HG03280 (cell line): ENCODE measurements at regions not wholly inside any gene's neighbourhood (a gene's known extent, or its start where the extent isn't known, plus 50 kb on each side); places are given as distances from the start of the nearest gene placed in this dataset.

ENCODE experiments used
- ATAC-seq: cut with Tn5 transposase; IDR thresholded peaks from one replicate; pipeline ENCODE4 v1.9.1; 2021; ENCODE audit warnings: mild to moderate bottlenecking, moderate library complexity; ENCODE audit not compliant: unreplicated experiment

DNA sequence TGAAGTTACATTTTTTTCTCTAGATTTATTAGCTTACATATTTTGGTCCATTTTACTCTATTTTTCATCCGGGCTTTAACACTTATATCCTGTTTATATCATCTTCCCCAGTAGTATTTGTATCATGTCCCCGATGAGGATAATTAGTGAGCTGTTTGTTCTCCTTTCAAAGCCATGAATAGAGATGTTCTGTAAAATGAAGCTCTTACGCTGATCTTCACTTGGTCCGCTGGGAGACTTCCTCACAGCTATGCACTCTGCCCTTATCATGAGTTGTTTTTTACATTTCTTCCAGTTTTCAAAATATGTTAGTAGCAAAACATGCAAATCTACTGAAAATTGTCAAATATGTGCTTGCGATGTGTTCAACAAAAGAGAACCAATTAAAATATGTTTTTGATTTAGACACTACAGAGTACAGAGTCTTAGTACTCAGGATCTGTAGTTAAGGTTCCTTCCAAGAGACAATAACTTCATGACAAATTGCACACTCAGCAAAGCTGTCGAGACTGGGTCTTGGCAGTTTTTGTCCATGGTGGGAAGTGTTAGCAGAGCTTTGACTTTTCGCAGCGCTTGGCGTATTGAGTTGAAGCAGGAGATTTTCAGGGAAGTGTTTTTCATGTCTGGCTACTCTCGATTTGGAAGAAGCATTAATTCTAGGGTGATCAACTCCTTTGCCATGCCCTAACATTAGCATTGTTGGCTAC lies 292.0 kb upstream of the ADAMTS5 start:
- ATAC-seq = no peak

- no peak for ATAC-seq
These were observed 291.1 kb upstream of the ADAMTS5 start for GRCh38 chr21:27257908-27258556.

DNA sequence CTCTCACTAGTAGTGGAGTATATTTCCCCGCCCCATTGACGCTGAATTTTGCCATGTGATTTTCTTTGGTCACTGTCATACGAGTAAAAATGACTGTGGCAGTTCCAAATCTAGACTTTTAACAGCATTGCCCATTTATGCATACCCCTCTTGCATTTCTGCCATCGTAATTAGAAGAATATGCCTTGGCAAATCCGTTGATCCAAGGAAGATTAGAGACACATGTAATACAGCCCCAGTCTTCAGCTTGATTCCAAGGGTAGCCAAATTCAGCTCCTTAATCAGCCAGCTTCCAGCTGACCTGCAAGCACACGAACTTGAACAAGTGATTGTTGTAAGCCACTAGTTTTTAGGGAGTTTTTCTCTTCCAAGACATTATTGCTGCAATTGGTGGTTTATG lies 290.3 kb upstream of the ADAMTS5 start:
- no peak for ATAC-seq

DNA sequence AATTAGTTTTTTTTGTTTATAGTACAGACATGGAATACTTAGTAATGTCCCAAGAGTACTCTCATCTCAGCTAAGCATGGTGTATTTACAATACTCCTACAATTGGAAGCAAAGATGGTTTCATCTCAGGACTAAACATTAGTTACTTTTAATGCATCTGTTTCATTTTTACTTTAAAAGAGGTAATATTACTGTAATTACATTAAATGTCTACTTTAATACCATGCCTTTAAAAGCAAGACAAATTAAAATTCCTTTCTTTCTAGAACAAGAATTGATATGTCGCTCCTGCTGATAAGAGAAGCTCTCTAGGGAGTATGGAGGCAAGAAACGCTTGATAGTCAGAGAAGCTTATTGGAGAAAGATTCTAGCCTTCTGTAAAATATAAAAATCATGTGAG lies 284.9 kb upstream of the ADAMTS5 start:
- ATAC-seq = no peak

DNA sequence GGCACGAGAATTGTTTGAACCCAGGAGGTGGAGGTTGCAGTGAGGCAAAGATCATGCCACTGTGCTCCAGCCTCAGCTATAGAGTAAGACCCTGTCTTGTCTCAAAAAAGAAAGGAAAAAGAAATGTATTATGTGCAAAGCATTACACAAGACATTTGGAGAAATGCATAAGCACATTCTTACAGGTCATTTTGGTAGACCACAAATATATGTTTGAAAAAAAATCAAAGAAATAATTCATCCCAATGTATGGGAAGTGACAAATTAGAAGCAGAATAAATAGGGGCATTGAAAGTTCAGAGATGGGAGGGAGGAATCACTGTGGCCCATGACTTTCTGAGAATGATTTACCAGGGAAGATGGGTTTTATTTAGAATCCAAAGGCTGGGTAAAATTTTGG lies 283.5 kb upstream of the ADAMTS5 start:
- ATAC-seq = no peak

DNA sequence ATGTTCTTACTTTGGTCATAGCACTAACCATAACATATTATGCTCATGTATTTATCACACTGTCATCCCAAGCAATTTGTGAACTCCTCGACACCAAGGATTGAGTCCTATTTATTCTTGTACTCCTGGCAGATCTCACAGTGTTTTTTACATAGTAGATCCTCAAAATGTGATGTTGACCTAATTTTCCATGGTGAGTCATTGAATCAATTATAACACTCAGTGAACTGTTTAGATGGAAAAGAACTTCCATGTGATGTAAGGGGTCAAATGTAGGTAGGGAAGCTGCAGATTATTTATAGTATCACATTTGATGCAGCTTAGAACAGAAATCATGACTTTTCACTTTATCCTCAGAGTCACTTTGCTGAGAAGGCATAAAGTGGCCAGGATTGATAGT lies 281.9 kb upstream of the ADAMTS5 start:
- ATAC-seq = no peak

GRCh38 chr21:27246741-27247140 lies 279.9 kb upstream of the ADAMTS5 start:
- no peak for ATAC-seq

GRCh38 chr21:27244776-27245175 lies 277.9 kb upstream of the ADAMTS5 start:
- ATAC-seq = no peak

- ATAC-seq = no peak
These were observed 277.5 kb upstream of the ADAMTS5 start for GRCh38 chr21:27244352-27244751.

GRCh38 chr21:27240839-27241238 lies 274.0 kb upstream of the ADAMTS5 start:
- no peak for ATAC-seq

GRCh38 chr21:27233514-27234115 lies 266.7 kb upstream of the ADAMTS5 start:
- no peak for ATAC-seq

DNA sequence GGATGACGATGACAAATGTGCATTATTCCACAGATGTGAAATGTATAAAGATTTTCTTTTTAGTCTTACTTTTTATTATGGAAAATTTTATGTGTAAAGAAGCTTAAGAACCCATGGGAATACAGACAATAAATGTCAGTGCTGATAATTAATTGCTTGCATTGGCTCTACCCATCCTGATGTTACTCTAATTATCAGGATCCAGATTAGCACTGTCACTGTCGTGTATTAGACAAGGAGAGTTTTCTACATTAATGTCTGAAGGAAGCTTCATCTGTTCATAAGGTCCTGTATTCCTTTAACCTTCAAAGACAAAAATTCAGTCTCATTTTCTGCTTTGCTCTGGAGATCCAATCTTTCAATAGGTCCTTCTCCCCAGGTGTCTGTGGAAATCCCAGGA lies 259.1 kb upstream of the ADAMTS5 start:
- no peak for ATAC-seq

DNA sequence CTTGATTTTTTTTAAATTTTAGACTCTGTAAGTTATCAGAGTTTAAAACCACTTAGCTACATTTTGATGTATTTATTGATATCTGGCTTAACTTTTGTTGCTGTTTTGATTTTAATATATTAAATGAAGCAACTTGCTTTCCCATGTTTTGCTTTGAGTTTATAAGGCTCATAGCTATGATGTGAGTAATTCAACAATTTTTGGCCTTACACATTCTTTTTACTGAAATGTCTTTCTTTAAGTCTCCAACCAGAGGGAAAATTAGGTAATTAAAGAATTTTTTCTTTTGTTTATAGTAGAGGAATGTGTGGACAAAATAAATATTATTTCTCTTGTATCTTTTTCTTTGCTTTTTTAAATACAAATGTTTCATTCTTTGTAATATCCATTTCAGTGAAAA lies 258.3 kb upstream of the ADAMTS5 start:
- no peak for ATAC-seq

- no peak for ATAC-seq
These were observed 257.3 kb upstream of the ADAMTS5 start for GRCh38 chr21:27224169-27224568.

- no peak for ATAC-seq
These were observed 254.2 kb upstream of the ADAMTS5 start for GRCh38 chr21:27221077-27221476.

DNA sequence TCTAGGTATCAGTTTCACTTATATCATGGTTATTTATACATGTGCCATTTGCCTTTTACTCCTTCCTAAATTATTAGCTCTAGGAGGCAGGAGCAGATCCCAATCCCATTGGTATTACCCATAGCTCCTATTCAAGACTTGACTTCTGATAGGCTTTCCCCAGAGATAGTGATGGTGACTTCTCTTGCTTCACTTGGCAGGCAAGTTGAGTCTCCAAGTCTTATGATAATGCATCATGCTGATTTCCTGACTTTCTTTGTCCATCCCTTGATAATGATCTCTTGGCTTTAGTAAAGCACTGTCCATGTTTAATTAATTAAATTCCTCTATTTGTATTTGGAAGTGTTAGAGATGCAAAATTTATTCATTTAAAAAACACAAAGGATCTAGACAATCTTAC lies 253.5 kb upstream of the ADAMTS5 start:
- ATAC-seq = no peak

- ATAC-seq = no peak
These were observed 252.2 kb upstream of the ADAMTS5 start for GRCh38 chr21:27219068-27219467.

GRCh38 chr21:27213303-27213702 lies 246.4 kb upstream of the ADAMTS5 start:
- ATAC-seq = no peak

- no peak for ATAC-seq
These were observed 245.6 kb upstream of the ADAMTS5 start for GRCh38 chr21:27212441-27212840.

GRCh38 chr21:27209546-27209945 lies 242.7 kb upstream of the ADAMTS5 start:
- no peak for ATAC-seq

GRCh38 chr21:27206368-27206982 lies 239.6 kb upstream of the ADAMTS5 start:
- ATAC-seq = no peak

- no peak for ATAC-seq
These were observed 235.4 kb upstream of the ADAMTS5 start for GRCh38 chr21:27202301-27202700.
